ENCODE measurements at regions not wholly inside any gene's neighbourhood (a gene's known extent, or its start where the extent isn't known, plus 50 kb on each side); places are given as distances from the start of the nearest gene placed in this dataset.
"Not testable (repeated sequence)": the region's sequence is repeated elsewhere in the genome, so short reads cannot be mapped to it uniquely, and the experiment has no call there.

GRCh38 chr4:34485252-34485651 is 1759.1 kb downstream of the ARAP2 start:
- no peaks in the 10 kb centered on the region for H3K9me3 ChIP-seq
- H3K4me1 ChIP-seq (replicated peaks) = no peaks in the 10 kb centered on the region
- TF ChIP-seq POLR2AphosphoS5 (IDR thresholded peaks at IDR 0.05) (no peak), POLR2A (IDR thresholded peaks at IDR 0.05) (no peak), CTCF (IDR thresholded peaks at IDR 0.05) (no peak)
- H3K36me3 ChIP-seq = no peaks in the 10 kb centered on the region
- H3K4me3 ChIP-seq = no peak overlapping the region
- DNase-seq (ENCODE audit: low spot score) = no peak
- intact Hi-C loops (cut with DNase I) = no loop called here
- no peaks in the 10 kb centered on the region for H3K27me3 ChIP-seq (replicated peaks; ENCODE audit: insufficient read depth)
- no peak overlapping the region for H3K27ac ChIP-seq

- WGBS = 66% methylated on average over 5 of the region's 5 CpGs
- no peak for TF ChIP-seq POLR2AphosphoS5 (IDR thresholded peaks at IDR 0.05)
- no peak for TF ChIP-seq POLR2A (IDR thresholded peaks at IDR 0.05)
- TF ChIP-seq CTCF (IDR thresholded peaks at IDR 0.05) = no peak
- intact Hi-C loops (cut with DNase I) = no loop called here
- no peaks in the 10 kb centered on the region for H3K4me1 ChIP-seq (replicated peaks)
- no peaks in the 10 kb centered on the region for H3K9me3 ChIP-seq
- H3K27ac ChIP-seq = no peak overlapping the region
- no peak for DNase-seq (ENCODE audit: low spot score)
- H3K4me3 ChIP-seq = no peak overlapping the region
- H3K36me3 ChIP-seq = no peaks in the 10 kb centered on the region
- H3K27me3 ChIP-seq (replicated peaks; ENCODE audit: insufficient read depth) = no peaks in the 10 kb centered on the region
These were observed 1757.6 kb downstream of the ARAP2 start for GRCh38 chr4:34486461-34487363.

GRCh38 chr4:34492414-34492813 is 1751.9 kb downstream of the ARAP2 start:
- H3K4me3 ChIP-seq = no peak overlapping the region
- DNase-seq (ENCODE audit: low spot score) = no peak
- no peak overlapping the region for H3K27ac ChIP-seq
- H3K36me3 ChIP-seq = no peaks in the 10 kb centered on the region
- no peaks in the 10 kb centered on the region for H3K9me3 ChIP-seq
- no peaks in the 10 kb centered on the region for H3K4me1 ChIP-seq (replicated peaks)
- TF ChIP-seq CTCF (IDR thresholded peaks at IDR 0.05) (no peak), POLR2AphosphoS5 (IDR thresholded peaks at IDR 0.05) (no peak), POLR2A (IDR thresholded peaks at IDR 0.05) (no peak)
- H3K27me3 ChIP-seq (replicated peaks; ENCODE audit: insufficient read depth) = no peaks in the 10 kb centered on the region
- intact Hi-C loops (cut with DNase I) = no loop called here
- WGBS = 97% methylated on average over 1 of the region's 1 CpG

- TF ChIP-seq POLR2A (IDR thresholded peaks at IDR 0.05) (no peak), CTCF (IDR thresholded peaks at IDR 0.05) (no peak), POLR2AphosphoS5 (IDR thresholded peaks at IDR 0.05) (no peak)
- Histone ChIP-seq H3K36me3 (no peaks in the 10 kb centered on the region), H3K4me1 (replicated peaks) (no peaks in the 10 kb centered on the region), H3K27ac (no peak overlapping the region), H3K27me3 (replicated peaks; ENCODE audit: insufficient read depth) (no peaks in the 10 kb centered on the region), H3K4me3 (no peak overlapping the region), H3K9me3 (no peaks in the 10 kb centered on the region)
- WGBS = 93% methylated on average over 2 of the region's 2 CpGs
- intact Hi-C loops (cut with DNase I) = no loop called here
- DNase-seq (ENCODE audit: low spot score) = no peak
These were observed 1742.2 kb downstream of the ARAP2 start for GRCh38 chr4:34502086-34502485.

GRCh38 chr4:34504731-34505130 is 1739.6 kb downstream of the ARAP2 start:
- H3K27me3 ChIP-seq (replicated peaks; ENCODE audit: insufficient read depth); H3K36me3 ChIP-seq; intact Hi-C loops (cut with DNase I); DNase-seq (ENCODE audit: low spot score); H3K9me3 ChIP-seq; H3K4me1 ChIP-seq (replicated peaks); H3K4me3 ChIP-seq; H3K27ac ChIP-seq: not testable (repeated sequence)
- WGBS = 72% methylated on average over 2 of the region's 2 CpGs

- H3K27ac ChIP-seq; DNase-seq (ENCODE audit: low spot score); H3K36me3 ChIP-seq; intact Hi-C loops (cut with DNase I); H3K9me3 ChIP-seq; H3K4me1 ChIP-seq (replicated peaks); H3K27me3 ChIP-seq (replicated peaks; ENCODE audit: insufficient read depth); H3K4me3 ChIP-seq: not testable (repeated sequence)
- WGBS = 97% methylated on average over 21 of the region's 26 CpGs
These were observed 1737.7 kb downstream of the ARAP2 start for GRCh38 chr4:34506511-34507092.
